ENCODE measurements at regions not wholly inside any gene's neighbourhood (a gene's known extent, or its start where the extent isn't known, plus 50 kb on each side); places are given as distances from the start of the nearest gene placed in this dataset.

DNA sequence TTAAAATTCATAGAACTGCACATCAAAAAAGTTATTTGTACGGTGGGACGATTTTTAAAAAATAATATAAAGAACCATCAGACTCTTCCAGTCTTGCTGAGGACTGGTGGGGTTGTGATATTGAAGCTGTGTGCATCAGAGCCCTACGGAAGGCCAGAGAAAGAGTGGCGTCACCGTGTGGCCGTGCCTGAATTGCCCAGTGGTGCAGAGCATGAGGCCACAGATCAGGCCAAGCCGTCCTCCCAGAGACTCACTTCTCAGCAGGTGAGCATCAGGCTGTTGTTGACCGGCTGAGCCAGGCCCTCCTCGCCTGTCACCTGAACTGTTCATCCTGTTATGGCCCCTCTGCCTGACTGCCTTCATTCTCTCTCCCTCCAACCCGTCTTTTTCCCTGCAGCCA, 1013.9 kb downstream of the TBC1D22A start:
- TF ChIP-seq, protein P1, sequence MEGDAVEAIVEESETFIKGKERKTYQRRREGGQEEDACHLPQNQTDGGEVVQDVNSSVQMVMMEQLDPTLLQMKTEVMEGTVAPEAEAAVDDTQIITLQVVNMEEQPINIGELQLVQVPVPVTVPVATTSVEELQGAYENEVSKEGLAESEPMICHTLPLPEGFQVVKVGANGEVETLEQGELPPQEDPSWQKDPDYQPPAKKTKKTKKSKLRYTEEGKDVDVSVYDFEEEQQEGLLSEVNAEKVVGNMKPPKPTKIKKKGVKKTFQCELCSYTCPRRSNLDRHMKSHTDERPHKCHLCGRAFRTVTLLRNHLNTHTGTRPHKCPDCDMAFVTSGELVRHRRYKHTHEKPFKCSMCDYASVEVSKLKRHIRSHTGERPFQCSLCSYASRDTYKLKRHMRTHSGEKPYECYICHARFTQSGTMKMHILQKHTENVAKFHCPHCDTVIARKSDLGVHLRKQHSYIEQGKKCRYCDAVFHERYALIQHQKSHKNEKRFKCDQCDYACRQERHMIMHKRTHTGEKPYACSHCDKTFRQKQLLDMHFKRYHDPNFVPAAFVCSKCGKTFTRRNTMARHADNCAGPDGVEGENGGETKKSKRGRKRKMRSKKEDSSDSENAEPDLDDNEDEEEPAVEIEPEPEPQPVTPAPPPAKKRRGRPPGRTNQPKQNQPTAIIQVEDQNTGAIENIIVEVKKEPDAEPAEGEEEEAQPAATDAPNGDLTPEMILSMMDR (IDR thresholded peaks at IDR 0.05 in 8 of 11, conservative IDR thresholded peaks at IDR 0.05 in 3 of 11): no peak
- TF ChIP-seq POLR2A (IDR thresholded peaks at IDR 0.05) (no peak), POLR2AphosphoS5 (IDR thresholded peaks at IDR 0.05) (no peak)

Data from spleen (tissue), 7 donors.